HG02938 (cell line): ENCODE measurements at regions not wholly inside any gene's neighbourhood (a gene's known extent, or its start where the extent isn't known, plus 50 kb on each side); places are given as distances from the start of the nearest gene placed in this dataset.
"Not testable (repeated sequence)": the region's sequence is repeated elsewhere in the genome, so short reads cannot be mapped to it uniquely, and the experiment has no call there.

Experiments used
- ATAC-seq: cut with Tn5 transposase; IDR thresholded peaks from one replicate; pipeline ENCODE4 v1.9.1; 2021; ENCODE audit warnings: mild to moderate bottlenecking, moderate library complexity; ENCODE audit not compliant: unreplicated experiment

- not testable (repeated sequence) for ATAC-seq
Observed at GRCh38 chr6:43925636-43926139, 155.7 kb downstream of the VEGFA start.

- ATAC-seq: no peak
Observed at GRCh38 chr6:43924222-43924702, 154.3 kb downstream of the VEGFA start.

GRCh38 chr6:43923376-43924221 lies 153.6 kb downstream of the VEGFA start:
- no peak for ATAC-seq

GRCh38 chr6:43922426-43923375 lies 152.7 kb downstream of the VEGFA start:
- ATAC-seq: no peak

DNA sequence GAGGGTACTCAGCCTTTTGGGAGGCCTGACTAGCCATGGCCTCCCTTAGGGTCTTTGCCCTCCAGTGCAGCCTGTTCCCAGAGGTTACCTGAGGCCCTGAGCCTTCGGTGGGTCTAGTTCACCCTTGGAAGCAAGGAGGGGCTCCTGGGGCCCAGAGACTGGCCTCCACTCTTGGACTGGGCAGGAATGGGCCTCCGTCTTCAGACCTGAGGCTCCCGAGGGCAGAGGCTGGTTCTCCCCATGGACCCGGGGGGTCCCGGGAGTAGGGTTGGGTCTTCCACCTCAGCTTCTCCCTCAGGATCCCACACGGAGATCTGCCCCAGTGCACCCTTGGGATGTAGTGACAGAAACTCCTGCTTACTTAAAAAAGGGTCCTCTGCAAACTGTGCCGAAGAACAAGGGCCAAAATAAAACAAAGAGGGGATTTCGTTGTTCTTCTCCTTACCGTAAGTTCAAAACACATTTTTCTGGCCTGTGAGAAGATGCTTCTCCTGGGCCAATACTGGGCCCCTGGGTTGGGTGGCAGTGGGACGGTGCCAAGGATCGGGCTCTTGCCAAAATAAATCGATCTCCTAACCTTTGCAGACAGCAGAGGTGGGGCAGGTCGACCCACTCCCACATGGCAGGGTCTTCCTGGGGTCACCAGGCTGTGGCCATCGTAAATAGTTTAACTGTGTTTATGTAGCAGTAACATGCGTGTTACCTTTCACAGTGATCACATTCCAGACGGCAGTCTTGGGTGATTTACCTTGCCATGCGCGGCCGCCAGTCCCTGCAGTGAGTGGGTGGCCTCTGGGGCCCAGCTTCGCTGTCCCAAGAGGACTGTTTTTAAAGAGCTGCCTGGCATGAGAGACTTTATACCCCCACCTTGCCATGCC lies 151.8 kb downstream of the VEGFA start:
- no peak for ATAC-seq

DNA sequence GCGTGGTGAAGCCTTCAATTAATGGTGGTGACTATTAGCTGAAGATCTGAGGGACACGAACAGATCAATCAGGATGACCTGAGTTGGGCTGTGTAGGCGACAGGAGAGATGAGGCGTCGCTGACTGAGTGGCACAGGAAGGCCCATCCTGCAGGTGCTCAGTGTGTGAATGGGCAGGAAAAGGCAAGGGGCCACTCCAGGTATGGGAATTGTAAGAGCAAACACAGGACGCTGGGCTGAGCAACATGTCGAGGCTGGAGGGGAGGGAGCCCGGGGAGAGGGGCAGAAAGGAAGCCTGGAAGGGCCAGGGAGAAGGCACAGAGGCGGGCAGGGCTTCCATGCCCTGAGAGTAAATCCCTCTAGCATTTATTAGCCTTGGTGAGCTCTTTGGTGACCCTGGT lies 151.0 kb downstream of the VEGFA start:
- no peak for ATAC-seq

DNA sequence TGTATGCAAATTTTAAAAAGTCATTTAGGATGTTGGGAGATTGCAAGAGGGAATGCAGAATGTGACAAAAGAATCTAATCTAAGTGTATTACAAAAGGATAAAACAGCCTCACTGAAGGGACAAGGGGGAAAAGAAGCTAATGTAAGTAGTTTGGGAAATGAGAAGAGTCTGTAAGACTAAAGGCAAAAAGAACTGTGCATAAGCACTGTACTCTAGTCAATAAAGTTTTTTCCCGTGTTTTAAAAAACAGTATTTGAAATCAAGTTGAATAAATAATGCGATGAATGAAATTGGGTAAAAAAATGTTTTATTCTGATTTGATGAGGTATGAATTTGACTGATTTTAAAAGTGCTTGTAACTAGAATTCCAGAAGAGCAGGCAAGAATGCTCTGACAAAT lies 149.8 kb downstream of the VEGFA start:
- no peak for ATAC-seq

DNA sequence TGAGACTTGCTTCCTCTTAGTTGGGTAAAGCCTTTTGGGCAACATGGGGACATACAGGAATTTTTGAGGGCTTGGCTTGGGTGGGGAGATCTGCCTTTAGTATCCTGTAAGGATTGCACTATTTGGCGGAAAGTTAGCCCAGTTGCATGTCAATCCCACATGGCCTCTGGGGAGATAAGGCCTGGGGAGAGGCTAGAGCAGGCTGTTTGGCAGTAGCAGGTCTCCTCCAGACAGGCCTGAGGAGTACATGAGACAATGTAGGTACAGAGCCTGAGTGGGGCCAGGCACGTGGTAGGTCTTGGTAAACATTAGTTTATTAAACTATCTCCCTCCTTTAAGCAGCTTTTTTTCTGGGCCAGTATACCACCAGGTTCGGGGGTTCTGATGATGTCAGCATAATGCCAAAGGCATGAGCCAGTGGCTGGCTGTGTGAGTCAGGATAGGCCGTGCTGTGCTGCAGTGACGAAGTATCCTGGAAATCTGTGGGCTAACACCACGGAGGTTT lies 147.9 kb downstream of the VEGFA start:
- ATAC-seq: no peak

DNA sequence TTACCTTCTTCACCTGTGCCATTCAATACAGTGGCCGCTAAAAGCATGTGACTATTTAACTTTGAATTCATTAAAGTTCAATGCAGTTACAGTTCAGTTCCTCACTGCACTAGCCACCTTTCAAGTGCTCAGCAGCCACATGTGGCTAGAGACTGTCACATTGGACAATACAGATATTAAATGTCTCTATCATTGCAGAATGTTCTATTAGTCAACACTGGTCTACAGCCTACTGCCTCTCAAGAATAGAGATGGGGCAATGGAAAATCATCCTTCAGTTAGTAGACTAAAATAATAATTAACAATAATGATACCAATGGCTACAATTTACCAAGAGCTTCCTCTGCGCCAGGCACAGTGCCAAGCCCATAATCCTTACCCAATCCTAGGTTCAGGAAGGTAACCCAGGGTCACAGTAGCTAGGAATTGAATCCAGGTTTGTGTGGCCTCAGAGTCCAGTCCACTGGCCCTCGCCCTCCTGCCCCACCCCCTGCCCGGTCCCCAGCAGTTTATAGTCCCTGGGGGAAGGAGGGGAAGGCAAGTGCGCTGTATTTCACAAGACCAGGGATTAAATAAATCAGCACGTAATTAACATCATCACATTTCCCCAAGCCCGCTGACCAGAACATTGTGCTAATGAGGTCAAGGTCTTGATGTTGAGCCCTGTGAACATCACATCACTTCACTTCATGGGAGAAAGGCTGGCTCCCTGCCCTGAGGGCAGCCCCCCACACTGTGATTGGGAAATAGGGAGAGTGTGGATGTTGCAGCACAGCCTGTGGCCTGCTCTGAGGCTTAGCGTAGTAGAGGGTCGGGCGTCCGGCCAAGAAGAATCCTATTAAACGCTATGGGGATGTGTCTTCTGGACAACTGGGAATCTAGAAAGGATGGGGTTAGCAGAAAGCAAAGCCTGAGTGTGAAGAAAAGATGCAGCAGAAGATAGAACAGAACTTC lies 147.2 kb downstream of the VEGFA start:
- no peak for ATAC-seq

DNA sequence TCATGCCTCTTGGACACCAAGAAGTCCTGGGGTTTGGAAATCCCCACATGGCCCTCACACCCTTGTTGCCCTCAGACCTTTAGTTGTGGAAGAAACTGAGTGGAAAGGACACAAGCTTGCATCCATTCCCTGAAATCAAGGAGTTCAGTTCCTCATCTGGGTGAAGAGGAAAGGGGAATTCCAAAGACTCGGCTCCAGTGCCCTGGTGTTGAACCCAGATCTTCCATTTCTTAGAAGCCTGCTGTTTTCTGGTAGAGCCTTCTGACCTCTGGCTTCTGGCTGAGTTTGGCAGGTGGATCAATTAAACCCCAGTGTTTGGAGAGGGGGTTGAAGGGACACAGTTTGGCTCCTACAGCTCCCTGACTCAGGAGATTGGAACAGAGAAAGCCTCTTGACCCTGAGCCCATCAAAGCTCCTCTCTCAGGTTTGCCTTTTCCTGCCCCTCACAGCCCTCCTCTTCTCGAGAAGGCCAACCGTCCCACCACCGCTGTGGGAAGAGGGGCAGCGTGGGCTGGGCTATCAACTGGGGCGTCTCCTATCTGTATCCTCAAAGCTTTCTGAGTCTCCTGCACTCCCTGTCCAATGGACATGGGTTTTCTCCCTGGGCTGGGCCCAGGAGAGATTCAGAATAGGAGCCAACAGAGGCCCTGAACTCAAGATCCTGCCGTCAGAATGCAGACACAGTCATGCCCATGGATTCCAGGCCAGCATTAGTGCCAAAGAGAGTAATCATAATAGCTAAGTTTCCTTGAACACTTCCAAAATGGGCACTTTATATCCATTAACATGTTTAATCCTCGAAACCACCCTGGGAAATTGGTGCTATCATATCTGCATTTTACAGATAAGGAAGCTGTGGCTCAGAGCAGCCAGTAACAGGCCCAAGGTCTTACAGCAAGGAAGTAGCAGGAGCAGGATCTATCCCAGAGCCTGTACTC lies 146.2 kb downstream of the VEGFA start:
- ATAC-seq: no peak

GRCh38 chr6:43915208-43915869 lies 145.3 kb downstream of the VEGFA start:
- ATAC-seq: no peak

DNA sequence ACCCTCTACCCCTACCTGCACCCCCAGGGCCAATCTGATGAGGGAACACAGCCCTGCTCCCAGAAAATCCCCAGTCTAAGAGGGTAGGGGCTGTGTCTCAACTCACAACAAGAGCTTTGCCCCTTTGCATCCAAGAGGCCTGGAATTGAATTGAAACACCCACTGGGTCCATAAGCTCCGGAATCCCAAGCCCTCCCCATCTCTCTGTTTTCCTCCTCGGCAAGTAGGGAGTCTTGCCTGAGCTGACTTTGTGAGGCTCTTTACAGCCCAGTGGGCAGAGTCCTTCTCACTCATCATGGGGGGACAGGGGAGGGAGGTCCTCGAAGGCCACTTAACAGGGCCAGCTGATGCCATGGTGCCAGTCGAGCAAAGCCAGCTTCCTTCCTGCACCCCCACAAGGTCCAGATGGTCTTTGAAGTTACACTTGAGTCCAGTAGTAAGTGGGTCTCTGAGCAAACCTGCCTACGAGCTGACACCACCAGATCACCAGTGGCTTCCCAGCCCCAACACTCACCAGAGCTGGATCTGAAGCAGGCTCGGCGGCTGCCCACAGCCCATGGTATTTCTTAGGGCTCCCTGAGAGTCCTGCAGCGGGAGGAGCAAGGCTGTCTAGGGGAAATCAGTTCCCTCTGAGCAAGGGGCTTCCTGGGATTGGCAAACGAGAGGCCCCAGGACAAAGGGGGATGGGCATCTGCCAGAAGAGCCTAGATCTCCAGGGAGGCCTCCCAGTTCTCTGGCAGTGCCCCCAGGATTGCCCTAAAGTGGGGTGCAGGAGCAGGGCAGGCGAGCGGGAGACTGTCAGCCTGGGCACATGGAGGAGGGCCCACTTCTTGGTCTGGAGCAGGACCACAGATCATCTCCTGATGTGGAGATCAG lies 144.5 kb downstream of the VEGFA start:
- no peak for ATAC-seq

DNA sequence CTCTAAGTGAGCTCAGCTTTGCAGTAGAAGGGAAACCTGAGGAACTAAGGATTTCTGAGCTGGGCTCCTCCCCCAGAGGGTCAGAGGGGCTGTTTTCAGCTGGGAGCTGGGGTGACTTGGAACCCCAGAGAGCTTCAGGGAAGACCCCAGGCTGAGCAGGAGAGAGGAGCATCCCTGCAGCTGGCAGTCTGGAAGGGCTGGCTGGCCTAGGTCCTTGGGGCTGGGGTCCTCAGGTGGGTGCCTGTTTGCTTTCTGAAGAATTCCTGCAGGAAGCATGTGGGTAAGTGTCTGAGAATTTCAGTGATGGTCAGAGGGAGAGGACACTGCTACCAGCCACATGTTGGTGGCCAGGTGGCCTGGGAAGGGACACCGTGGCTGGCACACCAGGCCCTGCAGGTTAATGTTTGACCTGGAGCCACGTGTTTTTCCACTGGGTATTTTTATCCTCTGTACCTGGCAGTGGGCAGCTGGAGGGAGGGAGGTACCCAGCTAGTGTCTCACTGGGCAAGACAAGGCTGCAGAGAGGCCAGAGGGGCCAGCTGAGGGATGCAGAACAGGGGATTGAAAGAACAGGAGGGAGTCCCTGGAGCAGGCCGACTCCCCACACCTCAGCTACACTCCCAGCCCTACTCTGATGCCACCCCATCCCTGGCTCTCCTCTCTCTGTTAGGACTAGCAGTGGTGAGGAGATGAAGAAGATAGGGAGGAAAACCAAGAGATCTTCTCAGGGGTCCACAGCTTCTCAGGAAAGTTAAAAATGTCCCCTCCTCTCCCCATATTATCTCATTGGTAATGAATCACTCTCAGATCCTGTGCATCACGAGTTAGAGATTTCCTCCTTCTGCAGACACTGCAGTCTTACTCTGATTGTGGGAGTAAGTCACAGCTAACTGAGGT lies 143.6 kb downstream of the VEGFA start:
- no peak for ATAC-seq

GRCh38 chr6:43912598-43913371 lies 142.8 kb downstream of the VEGFA start:
- no peak for ATAC-seq

- ATAC-seq: no peak
Observed at GRCh38 chr6:43912116-43912577, 142.1 kb downstream of the VEGFA start.
